RWPE1 (cell line): ENCODE measurements at regions not wholly inside any gene's neighbourhood (a gene's known extent, or its start where the extent isn't known, plus 50 kb on each side); places are given as distances from the start of the nearest gene placed in this dataset.

Experiments
- CTCF ChIA-PET: fragments of 350-600 bp; sonication (Branson Sonifier 250); formaldehyde crosslinking; extraction: SDS; loops from one replicate; lab custom pipeline; 2021; lab: Yijun Ruan, JAX
- POLR2A ChIA-PET: fragments of 400-600 bp; formaldehyde crosslinking; extraction: SDS; loops from one replicate; lab custom pipeline; 2020; ENCODE audit warnings: antibody characterized with exemption; ENCODE audit not compliant: low non-redundant PET; lab: Yijun Ruan, JAX
- DNase-seq: peaks from one replicate; pipeline ENCODE4 v3.0.0; 2012; ENCODE audit warnings: low spot score
- H3K27ac ChIP-seq: fragments of 450-650 bp; 2 replicates; pipeline ENCODE4 v1.5.1; 2017
- CTCF ChIP-seq: fragments of 450-650 bp; conservative IDR thresholded peaks from 2 replicates; pipeline ENCODE4 v1.5.1; 2017; ENCODE audit warnings: low read depth, mild to moderate bottlenecking

GRCh38 chr5:114255260-114255659 is 106.6 kb upstream of the KCNN2 start:
- H3K27ac ChIP-seq: no peak overlapping the region
- POLR2A ChIA-PET: no interaction called here
- no peak for TF ChIP-seq CTCF
- DNase-seq: no peak
- CTCF ChIA-PET: no interaction called here

- CTCF ChIA-PET: no interaction called here
These were observed 99.9 kb upstream of the KCNN2 start for GRCh38 chr5:114261989-114262388.

GRCh38 chr5:114265432-114266060 is 96.3 kb upstream of the KCNN2 start:
- ChIA-PET CTCF (interaction anchor here (0.6 kb wide), 1 partner anchor 87 kb away, joined by 3 read pairs; no protein-coding TSS in a partner anchor), POLR2A (no interaction called here)
- H3K27ac ChIP-seq: no peak overlapping the region
- TF ChIP-seq CTCF: no peak
- no peak for DNase-seq

More at GRCh38 chr5:114261989-114262388, 99.9 kb upstream of the KCNN2 start:
- H3K27ac ChIP-seq: no peak overlapping the region
- no peak for DNase-seq
- POLR2A ChIA-PET: no interaction called here
- TF ChIP-seq CTCF: no peak

- no peak overlapping the region for H3K27ac ChIP-seq
- ChIA-PET POLR2A (no interaction called here), CTCF (no interaction called here)
- no peak for TF ChIP-seq CTCF
- DNase-seq: no peak
These were observed 95.5 kb upstream of the KCNN2 start for GRCh38 chr5:114266374-114266773.

- no peak for TF ChIP-seq CTCF
- POLR2A ChIA-PET: no interaction called here
- H3K27ac ChIP-seq: no peak overlapping the region
- CTCF ChIA-PET: interaction anchor here (0.5 to 0.6 kb wide), 2 partner anchors 16 to 173 kb away, joined by 3 read pairs; no protein-coding TSS in a partner anchor
- no peak for DNase-seq
These were observed 65.7 kb upstream of the KCNN2 start for GRCh38 chr5:114296191-114296590.

GRCh38 chr5:114297915-114298314 is 64.0 kb upstream of the KCNN2 start:
- DNase-seq: no peak
- CTCF ChIA-PET: interaction anchor here (0.5 kb wide), 1 partner anchor 146 kb away, joined by 4 read pairs; no protein-coding TSS in a partner anchor
- no peak overlapping the region for H3K27ac ChIP-seq
- POLR2A ChIA-PET: no interaction called here
- TF ChIP-seq CTCF: no peak
